ENCODE measurements at regions not wholly inside any gene's neighbourhood (a gene's known extent, or its start where the extent isn't known, plus 50 kb on each side); places are given as distances from the start of the nearest gene placed in this dataset.
A peak's percentile ranks its signal among the peaks of the same experiment; 100 is the strongest.

DNA sequence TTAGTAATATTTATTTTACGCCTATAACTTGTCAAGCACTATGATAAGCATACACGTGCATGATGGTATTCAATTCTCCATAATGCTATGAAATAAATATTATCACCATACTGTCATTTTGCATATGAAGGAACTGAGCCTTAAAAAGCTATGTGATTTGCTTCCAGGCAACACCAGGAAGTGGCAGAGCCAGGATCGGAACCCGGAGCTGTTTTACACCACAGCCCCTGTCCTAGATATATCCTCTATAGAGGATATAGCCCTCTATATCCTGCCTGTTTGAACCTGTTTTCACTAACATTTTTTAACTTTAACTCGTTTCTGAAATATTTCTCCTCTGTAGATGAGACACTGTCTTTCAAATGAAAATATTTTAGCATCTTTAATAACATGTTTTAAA is 690.0 kb downstream of the SATB2 start:
- peaks cover 2% of the 10 kb centered on the region for H3K4me1 Mint-ChIP-seq (ENCODE audit: low read depth, unreplicated experiment)
- no peak overlapping the region for H3K9ac ChIP-seq (ENCODE audit: low read length)

DNA sequence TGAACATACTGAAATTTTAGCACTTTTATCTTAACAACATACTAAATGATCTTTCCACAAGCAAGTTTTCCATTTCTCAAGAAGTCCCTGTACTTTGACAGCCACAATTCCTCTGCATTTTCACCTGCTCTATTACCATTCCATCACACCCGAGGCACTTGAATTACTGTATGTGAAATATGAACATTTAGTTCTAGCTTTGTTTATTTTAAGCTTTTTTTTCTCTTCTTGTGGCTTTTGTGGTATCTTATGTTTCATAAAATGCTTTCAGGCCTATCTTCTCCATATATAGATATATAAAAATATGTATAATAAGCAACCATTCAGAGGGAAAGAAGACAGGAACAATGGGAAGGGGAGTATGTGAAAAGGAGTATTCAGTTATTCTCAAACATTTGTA is 693.9 kb downstream of the SATB2 start:
- H3K4me2 ChIP-seq (ENCODE audit: low read length), result no peak overlapping the region

More for the DNA sequence above, 690.0 kb downstream of the SATB2 start:
- Mint-ChIP-seq H3K4me3 (ENCODE audit: unreplicated experiment) (no peak overlapping the region), H3K9me3 (ENCODE audit: unreplicated experiment) (peaks cover 3% of the 10 kb centered on the region), H3K27ac (ENCODE audit: unreplicated experiment) (no peak overlapping the region), H3K36me3 (ENCODE audit: low read depth, unreplicated experiment) (no peaks in the 10 kb centered on the region), H3K27me3 (ENCODE audit: low read depth, unreplicated experiment) (no peaks in the 10 kb centered on the region)
- FAIRE-seq (no peak), DNase-seq (ENCODE audit: low read depth) (no peak)
- TF ChIP-seq, protein P1, sequence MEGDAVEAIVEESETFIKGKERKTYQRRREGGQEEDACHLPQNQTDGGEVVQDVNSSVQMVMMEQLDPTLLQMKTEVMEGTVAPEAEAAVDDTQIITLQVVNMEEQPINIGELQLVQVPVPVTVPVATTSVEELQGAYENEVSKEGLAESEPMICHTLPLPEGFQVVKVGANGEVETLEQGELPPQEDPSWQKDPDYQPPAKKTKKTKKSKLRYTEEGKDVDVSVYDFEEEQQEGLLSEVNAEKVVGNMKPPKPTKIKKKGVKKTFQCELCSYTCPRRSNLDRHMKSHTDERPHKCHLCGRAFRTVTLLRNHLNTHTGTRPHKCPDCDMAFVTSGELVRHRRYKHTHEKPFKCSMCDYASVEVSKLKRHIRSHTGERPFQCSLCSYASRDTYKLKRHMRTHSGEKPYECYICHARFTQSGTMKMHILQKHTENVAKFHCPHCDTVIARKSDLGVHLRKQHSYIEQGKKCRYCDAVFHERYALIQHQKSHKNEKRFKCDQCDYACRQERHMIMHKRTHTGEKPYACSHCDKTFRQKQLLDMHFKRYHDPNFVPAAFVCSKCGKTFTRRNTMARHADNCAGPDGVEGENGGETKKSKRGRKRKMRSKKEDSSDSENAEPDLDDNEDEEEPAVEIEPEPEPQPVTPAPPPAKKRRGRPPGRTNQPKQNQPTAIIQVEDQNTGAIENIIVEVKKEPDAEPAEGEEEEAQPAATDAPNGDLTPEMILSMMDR (IDR thresholded peaks at IDR 0.05; ENCODE audit: insufficient read depth, low read depth, low read length), result no peak
- TF ChIP-seq EZH2 (IDR thresholded peaks at IDR 0.05; ENCODE audit: insufficient read depth, low read length), result no peak
- H4K20me1 ChIP-seq (ENCODE audit: insufficient read depth, low read length), result no peaks in the 10 kb centered on the region
- no peaks in the 10 kb centered on the region for H3K9me3 ChIP-seq (ENCODE audit: insufficient read depth, low read depth, low read length)
- H3K27me3 ChIP-seq (ENCODE audit: insufficient read depth, low read length), result no peaks in the 10 kb centered on the region
- no peak overlapping the region for H3K4me3 ChIP-seq (ENCODE audit: insufficient read depth, low read depth, low read length)
- H3K79me2 ChIP-seq (ENCODE audit: insufficient read depth, low read length), result no peaks in the 10 kb centered on the region
- no peak overlapping the region for H3K27ac ChIP-seq (ENCODE audit: low read depth, low read length)
- no peaks in the 10 kb centered on the region for H3K36me3 ChIP-seq (ENCODE audit: insufficient read depth, low read length)
- no peak overlapping the region for H3K4me2 ChIP-seq (ENCODE audit: low read length)
- H3K4me1 ChIP-seq (ENCODE audit: insufficient read depth, low read length), result no peaks in the 10 kb centered on the region
- H2AFZ ChIP-seq (ENCODE audit: low read depth, low read length), result no peak overlapping the region

DNA sequence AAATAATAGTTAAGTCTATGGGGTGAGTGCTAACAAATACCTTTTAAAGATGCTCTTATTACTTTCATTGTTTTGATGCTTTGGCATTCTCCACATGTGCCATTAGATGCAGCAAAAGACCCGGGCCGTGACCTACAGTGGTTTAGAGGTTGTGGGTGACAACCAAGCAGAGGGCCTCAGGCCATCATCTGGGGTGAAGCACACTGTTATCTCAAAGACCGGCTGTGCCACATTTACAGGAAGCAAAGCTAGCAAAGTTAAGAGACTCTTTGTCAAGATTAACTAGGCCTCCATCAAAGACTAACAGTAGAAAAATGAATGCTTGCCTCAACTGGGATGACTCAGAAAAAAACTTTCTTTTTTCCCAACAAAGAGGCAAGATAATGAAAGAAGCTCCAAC is 695.3 kb downstream of the SATB2 start:
- Histone ChIP-seq H3K4me1 (ENCODE audit: insufficient read depth, low read length) (no peaks in the 10 kb centered on the region), H3K9me3 (ENCODE audit: insufficient read depth, low read depth, low read length) (no peaks in the 10 kb centered on the region), H3K79me2 (ENCODE audit: insufficient read depth, low read length) (no peaks in the 10 kb centered on the region), H3K36me3 (ENCODE audit: insufficient read depth, low read length) (no peaks in the 10 kb centered on the region), H3K27ac (ENCODE audit: low read depth, low read length) (no peak overlapping the region), H3K9ac (ENCODE audit: low read length) (no peak overlapping the region), H4K20me1 (ENCODE audit: insufficient read depth, low read length) (no peaks in the 10 kb centered on the region), H3K4me2 (ENCODE audit: low read length) (no peak overlapping the region), H3K27me3 (ENCODE audit: insufficient read depth, low read length) (no peaks in the 10 kb centered on the region), H2AFZ (ENCODE audit: low read depth, low read length) (no peak overlapping the region), H3K4me3 (ENCODE audit: insufficient read depth, low read depth, low read length) (no peak overlapping the region)
- FAIRE-seq (no peak), DNase-seq (ENCODE audit: low read depth) (peak; percentile 21)
- TF ChIP-seq, protein P1 (IDR thresholded peaks at IDR 0.05; ENCODE audit: insufficient read depth, low read depth, low read length), result no peak
- no peak for TF ChIP-seq EZH2 (IDR thresholded peaks at IDR 0.05; ENCODE audit: insufficient read depth, low read length)
- Mint-ChIP-seq H3K9me3 (ENCODE audit: unreplicated experiment) (peaks cover 3% of the 10 kb centered on the region), H3K27ac (ENCODE audit: unreplicated experiment) (no peak overlapping the region), H3K4me3 (ENCODE audit: unreplicated experiment) (no peak overlapping the region), H3K36me3 (ENCODE audit: low read depth, unreplicated experiment) (no peaks in the 10 kb centered on the region), H3K4me1 (ENCODE audit: low read depth, unreplicated experiment) (peaks cover 2% of the 10 kb centered on the region), H3K27me3 (ENCODE audit: low read depth, unreplicated experiment) (no peaks in the 10 kb centered on the region)

More for the DNA sequence above, 693.9 kb downstream of the SATB2 start:
- peak; percentile 27 for DNase-seq (ENCODE audit: low read depth)
- Mint-ChIP-seq H3K4me1 (ENCODE audit: low read depth, unreplicated experiment) (peaks cover 2% of the 10 kb centered on the region), H3K4me3 (ENCODE audit: unreplicated experiment) (no peak overlapping the region), H3K9me3 (ENCODE audit: unreplicated experiment) (peaks cover 3% of the 10 kb centered on the region), H3K36me3 (ENCODE audit: low read depth, unreplicated experiment) (no peaks in the 10 kb centered on the region), H3K27ac (ENCODE audit: unreplicated experiment) (no peak overlapping the region), H3K27me3 (ENCODE audit: low read depth, unreplicated experiment) (no peaks in the 10 kb centered on the region)
- no peak overlapping the region for H3K4me3 ChIP-seq (ENCODE audit: insufficient read depth, low read depth, low read length)
- no peak overlapping the region for H3K9ac ChIP-seq (ENCODE audit: low read length)
- FAIRE-seq, result no peak
- H3K36me3 ChIP-seq (ENCODE audit: insufficient read depth, low read length), result no peaks in the 10 kb centered on the region
- no peak overlapping the region for H3K27ac ChIP-seq (ENCODE audit: low read depth, low read length)
- H3K9me3 ChIP-seq (ENCODE audit: insufficient read depth, low read depth, low read length), result no peaks in the 10 kb centered on the region
- H3K27me3 ChIP-seq (ENCODE audit: insufficient read depth, low read length), result no peaks in the 10 kb centered on the region
- H4K20me1 ChIP-seq (ENCODE audit: insufficient read depth, low read length), result no peaks in the 10 kb centered on the region
- no peaks in the 10 kb centered on the region for H3K4me1 ChIP-seq (ENCODE audit: insufficient read depth, low read length)
- no peaks in the 10 kb centered on the region for H3K79me2 ChIP-seq (ENCODE audit: insufficient read depth, low read length)
- TF ChIP-seq, protein P1 (IDR thresholded peaks at IDR 0.05; ENCODE audit: insufficient read depth, low read depth, low read length), result no peak
- TF ChIP-seq EZH2 (IDR thresholded peaks at IDR 0.05; ENCODE audit: insufficient read depth, low read length), result no peak
- H2AFZ ChIP-seq (ENCODE audit: low read depth, low read length), result no peak overlapping the region
